ENCODE measurements at regions not wholly inside any gene's neighbourhood (a gene's known extent, or its start where the extent isn't known, plus 50 kb on each side); places are given as distances from the start of the nearest gene placed in this dataset.

DNA sequence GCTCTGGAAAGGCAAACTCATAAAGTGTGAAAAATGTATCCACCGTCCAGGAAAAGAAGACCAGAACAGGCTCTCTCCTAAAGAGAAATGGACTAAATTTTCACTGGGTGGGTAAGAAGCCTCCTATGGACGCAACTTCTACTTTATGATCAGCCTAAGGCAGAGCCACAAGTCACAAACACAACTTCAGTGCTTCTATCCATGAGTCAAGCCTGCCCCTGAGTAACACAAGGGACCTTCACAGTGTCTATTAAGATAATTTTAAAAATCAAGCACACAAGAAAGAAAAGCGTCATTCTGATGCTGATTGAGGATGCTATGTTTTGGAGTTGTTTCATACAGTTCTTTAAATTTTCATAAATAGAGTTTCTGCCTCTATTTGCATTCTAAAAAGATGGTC lies 601.7 kb upstream of the ARID1B start:
- H3K4me3 ChIP-seq: no peak overlapping the region
- H3K36me3 ChIP-seq (ENCODE audit: low read depth): no peaks in the 10 kb centered on the region
- TF ChIP-seq CTCF (IDR thresholded peaks at IDR 0.05): no peak
- no peaks in the 10 kb centered on the region for H3K4me1 ChIP-seq (ENCODE audit: low read depth)
- no peaks in the 10 kb centered on the region for H3K9me3 ChIP-seq
- no peak for ATAC-seq
- DNase-seq: no peak
- intact Hi-C loops (cut with DNase I, micrococcal nuclease): no loop called here

DNA sequence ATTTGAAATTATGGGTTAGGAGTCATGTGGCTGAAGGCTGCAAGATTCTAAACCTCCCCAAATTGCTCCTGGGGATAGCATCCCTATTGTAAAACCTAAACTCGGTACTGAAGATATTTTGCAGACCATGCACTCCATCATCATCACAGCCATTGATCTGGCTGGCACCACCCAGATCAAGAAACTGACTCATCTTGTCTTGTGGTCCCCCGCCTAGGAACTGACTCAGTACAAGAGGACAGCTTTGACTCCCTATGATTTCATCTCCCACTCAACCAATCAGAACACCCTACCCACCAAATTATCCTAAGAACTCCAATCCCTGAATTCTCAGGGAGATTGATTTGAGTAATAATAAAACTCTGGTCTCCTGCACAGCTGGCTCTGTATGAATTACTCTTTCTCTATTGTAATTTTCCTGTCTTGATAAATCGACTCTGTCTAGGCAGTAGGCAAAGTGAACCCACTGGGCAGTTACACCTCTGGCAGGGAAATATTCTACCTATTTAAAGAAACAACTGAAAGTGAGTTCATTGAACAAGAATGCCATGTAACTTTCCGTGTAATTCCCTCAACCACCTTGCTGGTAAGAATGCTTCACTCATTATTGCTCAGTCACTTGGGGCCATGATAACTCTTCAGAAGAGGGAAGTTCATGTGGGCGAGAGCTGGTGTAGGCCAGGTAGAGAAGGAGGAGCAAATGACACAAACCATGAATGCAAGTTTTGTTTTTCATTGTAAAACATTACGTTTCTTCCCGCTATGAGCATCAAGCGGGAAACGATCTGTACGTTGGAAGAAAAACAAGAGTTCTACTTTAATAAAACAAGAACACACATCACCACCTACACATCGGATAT lies 602.9 kb upstream of the ARID1B start:
- no peak for ATAC-seq
- H3K36me3 ChIP-seq (ENCODE audit: low read depth): no peaks in the 10 kb centered on the region
- TF ChIP-seq CTCF (IDR thresholded peaks at IDR 0.05): no peak
- H3K4me1 ChIP-seq (ENCODE audit: low read depth): no peaks in the 10 kb centered on the region
- H3K4me3 ChIP-seq: no peak overlapping the region
- no peak for DNase-seq
- no peaks in the 10 kb centered on the region for H3K9me3 ChIP-seq
- intact Hi-C loops (cut with DNase I, micrococcal nuclease): no loop called here

- Histone ChIP-seq H3K36me3 (ENCODE audit: low read depth) (no peaks in the 10 kb centered on the region), H3K9me3 (no peaks in the 10 kb centered on the region), H3K4me3 (no peak overlapping the region), H3K4me1 (ENCODE audit: low read depth) (no peaks in the 10 kb centered on the region)
- ATAC-seq (no peak), DNase-seq (no peak)
- intact Hi-C loops (cut with DNase I, micrococcal nuclease): no loop called here
- TF ChIP-seq CTCF (IDR thresholded peaks at IDR 0.05): no peak
These were observed 607.8 kb upstream of the ARID1B start for GRCh38 chr6:156169371-156169770.

DNA sequence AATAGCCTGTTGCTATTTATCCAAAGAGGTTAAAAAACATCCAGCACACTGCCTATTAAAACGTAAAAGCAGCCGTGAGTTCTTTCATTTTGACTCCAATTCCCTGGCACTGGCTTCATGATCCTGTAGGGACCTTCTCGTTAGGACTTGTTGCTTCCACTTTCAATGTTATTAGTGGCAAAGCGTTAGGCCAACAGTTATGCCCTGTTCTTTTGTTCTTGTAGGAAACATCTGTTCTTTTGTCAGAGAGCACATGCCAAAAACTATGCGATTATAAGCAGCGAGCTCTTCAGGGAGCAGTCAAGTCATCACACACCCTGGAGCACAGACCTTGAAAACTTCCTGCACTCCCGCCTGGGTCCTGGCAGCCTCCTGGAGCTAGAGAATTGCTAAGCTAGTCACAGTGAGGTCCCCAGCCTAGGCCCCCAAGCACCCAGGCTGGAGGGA lies 609.5 kb upstream of the ARID1B start:
- Histone ChIP-seq H3K9me3 (no peaks in the 10 kb centered on the region), H3K4me3 (no peak overlapping the region), H3K36me3 (ENCODE audit: low read depth) (no peaks in the 10 kb centered on the region), H3K4me1 (ENCODE audit: low read depth) (no peaks in the 10 kb centered on the region)
- intact Hi-C loops (cut with DNase I, micrococcal nuclease): no loop called here
- ATAC-seq: no peak
- no peak for TF ChIP-seq CTCF (IDR thresholded peaks at IDR 0.05)
- DNase-seq: no peak

DNA sequence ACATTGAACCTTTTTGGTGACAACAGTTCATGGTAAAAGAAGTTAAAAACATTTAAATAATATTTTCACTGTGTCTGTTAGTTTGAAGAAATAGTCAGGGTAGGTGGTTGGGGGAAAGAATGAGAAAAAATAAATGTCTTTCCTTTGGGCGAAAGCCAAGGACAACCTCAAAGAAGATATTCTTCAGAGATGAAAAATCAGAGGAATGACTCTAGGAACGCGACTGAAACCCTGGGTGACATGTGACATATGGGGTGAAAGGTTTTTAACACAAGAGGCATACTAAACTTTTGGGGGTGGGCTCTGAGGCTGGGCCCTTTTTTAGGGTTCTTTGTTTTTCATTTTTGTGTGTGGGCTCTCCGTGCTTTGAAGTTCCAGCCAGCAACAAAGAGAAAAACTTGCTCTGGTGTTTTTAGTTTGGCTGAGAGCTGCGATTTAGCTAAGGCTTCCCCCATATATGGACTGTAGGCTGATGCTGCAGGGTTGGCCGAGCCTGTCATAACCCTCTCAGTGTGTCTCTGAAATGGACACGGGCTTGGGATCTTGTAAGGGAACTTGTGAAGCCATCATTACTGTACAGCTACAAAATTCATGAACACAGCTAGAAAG lies 610.1 kb upstream of the ARID1B start:
- TF ChIP-seq CTCF (IDR thresholded peaks at IDR 0.05): no peak
- H3K36me3 ChIP-seq (ENCODE audit: low read depth): no peaks in the 10 kb centered on the region
- H3K4me1 ChIP-seq (ENCODE audit: low read depth): no peaks in the 10 kb centered on the region
- ATAC-seq: no peak
- H3K9me3 ChIP-seq: no peaks in the 10 kb centered on the region
- H3K4me3 ChIP-seq: no peak overlapping the region
- intact Hi-C loops (cut with DNase I, micrococcal nuclease): no loop called here
- peak in 1 of 3 donors; percentile 2 for DNase-seq

Measured in mucosa of descending colon (tissue), 3 donors.